ENCODE measurements at regions not wholly inside any gene's neighbourhood (a gene's known extent, or its start where the extent isn't known, plus 50 kb on each side); places are given as distances from the start of the nearest gene placed in this dataset.

DNA sequence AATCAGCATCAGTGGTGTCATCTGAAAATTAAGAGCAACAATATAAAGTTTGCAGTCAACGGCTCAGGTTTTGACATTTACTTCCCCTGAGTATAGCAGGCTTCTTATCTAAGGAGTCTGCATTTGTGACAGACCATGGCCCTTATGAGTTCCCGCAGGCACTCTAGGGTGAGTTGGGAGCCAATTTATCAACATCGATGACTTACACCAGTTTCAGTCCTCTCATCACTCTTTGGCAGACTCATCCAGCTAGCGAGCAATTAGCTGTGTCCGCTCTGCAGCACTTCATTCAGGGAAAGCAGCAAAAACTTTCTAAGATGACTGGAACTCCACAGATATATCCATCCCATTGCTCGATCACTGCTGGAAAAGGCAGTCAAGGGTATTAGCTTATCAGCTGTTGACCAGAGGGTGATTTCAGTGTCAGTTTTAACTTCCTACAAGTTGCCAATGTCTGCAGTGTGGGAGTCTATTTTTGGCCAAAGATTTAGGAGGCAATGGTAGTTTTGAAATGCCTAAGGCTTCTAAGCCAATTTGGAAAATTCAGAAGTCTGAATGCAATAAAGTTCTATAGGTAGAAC lies 625.1 kb upstream of the TENM3 start:
- in situ Hi-C loops (cut with MboI; ENCODE audit: low sequenced_read_pairs), result no loop called here
- CTCF ChIA-PET, result interaction anchor here (1.6 kb wide), 1 partner anchor 14 kb away, joined by 3 read pairs; no protein-coding TSS in a partner anchor
- Histone ChIP-seq H3K9ac (ENCODE audit: low read depth, low read length) (no peak overlapping the region), H2BK120ac (ENCODE audit: low read depth, low read length) (no peak overlapping the region), H2BK15ac (ENCODE audit: low read depth, low read length) (no peak overlapping the region), H4K8ac (ENCODE audit: low read depth in 2 of 2, low read length in 2 of 2) (no peak overlapping the region), H2AK9ac (replicated peaks; ENCODE audit: low read depth, low read length, poor library complexity) (no peak overlapping the region), H3K9me3 (ENCODE audit: control insufficient read depth, insufficient read depth, low read length) (no peaks in the 10 kb centered on the region), H3K4me1 (ENCODE audit: control insufficient read depth, insufficient read depth, low read length) (no peaks in the 10 kb centered on the region), H3K27ac (ENCODE audit: insufficient read depth, low read length) (no peak overlapping the region), H4K91ac (ENCODE audit: insufficient read depth, low read depth, low read length) (no peak overlapping the region), H3K79me1 (ENCODE audit: low read depth in 1 of 2, low read length in 2 of 2) (no peaks in the 10 kb centered on the region), H3K56ac (ENCODE audit: extremely low read depth, insufficient read depth, low read length) (no peak overlapping the region), H2AK5ac (ENCODE audit: low read depth, low read length) (no peak overlapping the region), H4K20me1 (ENCODE audit: insufficient read depth, low read length) (no peaks in the 10 kb centered on the region), H3K9me1 (ENCODE audit: insufficient read depth, low read length) (no peaks in the 10 kb centered on the region), H3K14ac (replicated peaks; ENCODE audit: low read depth, low read length) (no peak overlapping the region), H3K4me2 (ENCODE audit: low read depth, low read length) (no peak overlapping the region), H2BK20ac (ENCODE audit: low read depth, low read length) (no peak overlapping the region), H4K5ac (ENCODE audit: low read depth, low read length) (no peak overlapping the region), H3K4ac (ENCODE audit: low read depth, low read length) (no peak overlapping the region), H3K27me3 (ENCODE audit: control insufficient read depth, insufficient read depth, low read length) (no peaks in the 10 kb centered on the region), H2BK5ac (ENCODE audit: low read depth, low read length, poor library complexity, severe bottlenecking) (no peak overlapping the region), H3K18ac (ENCODE audit: low read depth, low read length) (no peak overlapping the region), H3K4me3 (ENCODE audit: insufficient read depth, low read depth, low read length) (no peak overlapping the region), H3K36me3 (ENCODE audit: control insufficient read depth, insufficient read depth, low read length) (no peaks in the 10 kb centered on the region), H3K23ac (ENCODE audit: low read depth, low read length) (no peak overlapping the region), H2AFZ (replicated peaks; ENCODE audit: low read length, poor library complexity) (no peak overlapping the region)
- dilution Hi-C loops (cut with HindIII; ENCODE audit: low sequenced_read_pairs, unreplicated experiment), result no loop called here
- intact Hi-C loops (cut with micrococcal nuclease), result no loop called here
- no peak for TF ChIP-seq CEBPB (IDR thresholded peaks at IDR 0.05; ENCODE audit: low read depth, low read length)
- TF ChIP-seq, protein P1, sequence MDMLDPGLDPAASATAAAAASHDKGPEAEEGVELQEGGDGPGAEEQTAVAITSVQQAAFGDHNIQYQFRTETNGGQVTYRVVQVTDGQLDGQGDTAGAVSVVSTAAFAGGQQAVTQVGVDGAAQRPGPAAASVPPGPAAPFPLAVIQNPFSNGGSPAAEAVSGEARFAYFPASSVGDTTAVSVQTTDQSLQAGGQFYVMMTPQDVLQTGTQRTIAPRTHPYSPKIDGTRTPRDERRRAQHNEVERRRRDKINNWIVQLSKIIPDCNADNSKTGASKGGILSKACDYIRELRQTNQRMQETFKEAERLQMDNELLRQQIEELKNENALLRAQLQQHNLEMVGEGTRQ (IDR thresholded peaks at IDR 0.05; ENCODE audit: low read depth, low read length), result no peak
- no peak for TF ChIP-seq NFE2L2 (IDR thresholded peaks at IDR 0.05; ENCODE audit: low read depth, low read length)
- TF ChIP-seq MAZ (IDR thresholded peaks at IDR 0.05; ENCODE audit: borderline replicate concordance, low read depth, low read length), result no peak
- TF ChIP-seq, protein P2, sequence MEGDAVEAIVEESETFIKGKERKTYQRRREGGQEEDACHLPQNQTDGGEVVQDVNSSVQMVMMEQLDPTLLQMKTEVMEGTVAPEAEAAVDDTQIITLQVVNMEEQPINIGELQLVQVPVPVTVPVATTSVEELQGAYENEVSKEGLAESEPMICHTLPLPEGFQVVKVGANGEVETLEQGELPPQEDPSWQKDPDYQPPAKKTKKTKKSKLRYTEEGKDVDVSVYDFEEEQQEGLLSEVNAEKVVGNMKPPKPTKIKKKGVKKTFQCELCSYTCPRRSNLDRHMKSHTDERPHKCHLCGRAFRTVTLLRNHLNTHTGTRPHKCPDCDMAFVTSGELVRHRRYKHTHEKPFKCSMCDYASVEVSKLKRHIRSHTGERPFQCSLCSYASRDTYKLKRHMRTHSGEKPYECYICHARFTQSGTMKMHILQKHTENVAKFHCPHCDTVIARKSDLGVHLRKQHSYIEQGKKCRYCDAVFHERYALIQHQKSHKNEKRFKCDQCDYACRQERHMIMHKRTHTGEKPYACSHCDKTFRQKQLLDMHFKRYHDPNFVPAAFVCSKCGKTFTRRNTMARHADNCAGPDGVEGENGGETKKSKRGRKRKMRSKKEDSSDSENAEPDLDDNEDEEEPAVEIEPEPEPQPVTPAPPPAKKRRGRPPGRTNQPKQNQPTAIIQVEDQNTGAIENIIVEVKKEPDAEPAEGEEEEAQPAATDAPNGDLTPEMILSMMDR (conservative IDR thresholded peaks at IDR 0.05; ENCODE audit: low read depth, low read length), result no peak
- TF ChIP-seq SMC3 (IDR thresholded peaks at IDR 0.05; ENCODE audit: low read depth, low read length), result no peak
- no peak for TF ChIP-seq FOS (IDR thresholded peaks at IDR 0.05; ENCODE audit: low read depth, low read length)
- no peak for TF ChIP-seq RAD21 (IDR thresholded peaks at IDR 0.05; ENCODE audit: low read length)
- no peak for TF ChIP-seq RFX5 (IDR thresholded peaks at IDR 0.05; ENCODE audit: low read depth, low read length)
- TF ChIP-seq MAFK (IDR thresholded peaks at IDR 0.05; ENCODE audit: low read depth, low read length), result no peak
- no peak for TF ChIP-seq POLR2A (IDR thresholded peaks at IDR 0.05; ENCODE audit: low read depth, low read length)
- no peak for TF ChIP-seq BHLHE40 (IDR thresholded peaks at IDR 0.05; ENCODE audit: low read depth, low read length)
- no peak for TF ChIP-seq ELK1 (IDR thresholded peaks at IDR 0.05; ENCODE audit: borderline replicate concordance, low read depth, low read length)
- TF ChIP-seq CHD1 (IDR thresholded peaks at IDR 0.05; ENCODE audit: low read depth, low read length), result no peak
- TF ChIP-seq MXI1 (IDR thresholded peaks at IDR 0.05; ENCODE audit: borderline replicate concordance, low read depth, low read length), result no peak
- ATAC-seq (ENCODE audit: low read depth) (no peak), DNase-seq (no peak)
- no CpG with 5 or more reads among the region's 6 CpGs for WGBS, 2 experiments (ENCODE audit: extremely low coverage in 2 of 2, insufficient read length in 1 of 2)
- POLR2A ChIA-PET (ENCODE audit: unreplicated experiment), result no interaction called here
- no TSS peak for BruUV-seq (replicated peaks)

All from IMR-90 (cell line).